GM23338 (cell line): ENCODE measurements at regions not wholly inside any gene's neighbourhood (a gene's known extent, or its start where the extent isn't known, plus 50 kb on each side); places are given as distances from the start of the nearest gene placed in this dataset.

Source experiments
- CTCF ChIP-seq, 2 experiments: fragments of 200-600 bp in 1 of 2; sonication (generic) in 1 of 2; conservative IDR thresholded peaks; 2 replicates each; pipeline versions ENCODE4 v1.5.1 to v1.6.1; 2016 to 2017; ENCODE audit warnings: antibody characterized with exemption in 2 of 2, low read depth in 2 of 2, mild to moderate bottlenecking in 2 of 2, moderate library complexity in 1 of 2
- EZH2 ChIP-seq: fragments of 200-600 bp; sonication (generic); IDR thresholded peaks from one replicate; pipeline ENCODE4 v1.8.0; 2017; ENCODE audit warnings: antibody characterized with exemption, mild to moderate bottlenecking, low read depth; ENCODE audit not compliant: unreplicated experiment
- EZH2phosphoT487 ChIP-seq: fragments of 200-600 bp; sonication (generic); IDR thresholded peaks from one replicate; pipeline ENCODE4 v1.8.1; 2018; ENCODE audit warnings: antibody characterized with exemption; ENCODE audit not compliant: unreplicated experiment
- NANOG ChIP-seq: IDR thresholded peaks from 2 replicates; pipeline ENCODE4 v1.6.1; 2016; ENCODE audit warnings: antibody characterized with exemption, borderline replicate concordance
- POLR2AphosphoS5 ChIP-seq: IDR thresholded peaks from 2 replicates; pipeline ENCODE4 v1.6.1; 2016; ENCODE audit warnings: antibody characterized with exemption, low read depth
- REST ChIP-seq: IDR thresholded peaks from one replicate; pipeline ENCODE4 v1.6.1; 2018; ENCODE audit warnings: antibody characterized with exemption; ENCODE audit not compliant: unreplicated experiment
- ZNF331 ChIP-seq: fragments of 250-450 bp; sonication (Bioruptor Pico); IDR thresholded peaks from 2 replicates; pipeline ENCODE4 v1.5.0; 2020; ENCODE audit warnings: low read depth, mild to moderate bottlenecking, moderate library complexity
- TF ChIP-seq, protein P1 (sequence below): IDR thresholded peaks from 2 replicates; pipeline ENCODE4 v1.6.1; 2016; ENCODE audit warnings: antibody characterized with exemption

GRCh38 chr5:167661605-167662004, 629.8 kb upstream of the WWC1 start:
- TF ChIP-seq EZH2phosphoT487 (no peak), CTCF (conservative IDR thresholded peaks at IDR 0.05; ENCODE audit: low read depth in 2 of 2) (no peak), EZH2 (no peak), NANOG (no peak), ZNF331 (CRISPR knock-in tag) (no peak), REST (no peak), POLR2AphosphoS5 (no peak)
- TF ChIP-seq, protein P1, sequence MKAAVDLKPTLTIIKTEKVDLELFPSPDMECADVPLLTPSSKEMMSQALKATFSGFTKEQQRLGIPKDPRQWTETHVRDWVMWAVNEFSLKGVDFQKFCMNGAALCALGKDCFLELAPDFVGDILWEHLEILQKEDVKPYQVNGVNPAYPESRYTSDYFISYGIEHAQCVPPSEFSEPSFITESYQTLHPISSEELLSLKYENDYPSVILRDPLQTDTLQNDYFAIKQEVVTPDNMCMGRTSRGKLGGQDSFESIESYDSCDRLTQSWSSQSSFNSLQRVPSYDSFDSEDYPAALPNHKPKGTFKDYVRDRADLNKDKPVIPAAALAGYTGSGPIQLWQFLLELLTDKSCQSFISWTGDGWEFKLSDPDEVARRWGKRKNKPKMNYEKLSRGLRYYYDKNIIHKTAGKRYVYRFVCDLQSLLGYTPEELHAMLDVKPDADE, result no peak
